ENCODE measurements at regions not wholly inside any gene's neighbourhood (a gene's known extent, or its start where the extent isn't known, plus 50 kb on each side); places are given as distances from the start of the nearest gene placed in this dataset.

DNA sequence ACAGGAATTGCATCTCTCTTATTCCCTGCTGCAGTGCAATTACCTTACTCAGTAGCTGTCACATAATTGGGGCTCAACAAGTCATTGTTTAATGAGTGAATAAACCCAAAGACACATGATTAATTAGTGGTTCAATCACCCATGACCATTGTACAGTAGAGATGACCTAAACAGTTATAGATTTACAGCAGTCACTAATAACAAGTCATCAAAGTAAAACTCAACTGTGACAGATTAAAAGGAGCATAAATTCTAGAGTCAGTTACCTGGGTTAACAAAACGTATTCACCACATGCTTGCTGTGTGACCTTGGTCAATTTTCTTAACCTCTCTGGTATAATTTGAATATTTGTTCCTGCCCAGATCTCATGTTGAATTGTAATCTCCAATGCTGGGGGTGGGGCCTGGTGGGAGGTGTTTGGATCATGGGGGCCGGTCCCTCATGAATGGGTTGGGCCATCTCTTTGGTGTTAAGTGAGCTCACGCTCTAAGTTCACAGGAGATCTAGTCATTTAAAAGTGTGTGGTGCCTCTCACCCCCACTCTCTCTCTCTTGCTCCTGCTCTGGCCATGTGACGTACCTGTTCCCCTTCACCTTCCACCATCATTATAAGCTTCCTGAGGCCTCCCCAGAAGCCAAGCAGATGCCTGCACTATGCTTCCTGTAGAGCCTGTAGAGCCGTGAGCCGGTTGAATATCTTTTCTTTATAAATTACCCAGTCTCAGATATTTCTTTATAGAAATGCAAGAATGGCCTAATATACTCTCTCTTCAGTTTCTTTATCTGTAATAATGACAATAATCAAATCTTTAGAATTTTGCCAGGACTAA lies 141.9 kb upstream of the PLEKHG7 start:
- intact Hi-C loops (cut with DNase I): no loop called here
- no peak for DNase-seq (ENCODE audit: low spot score)
- ATAC-seq: no peak

DNA sequence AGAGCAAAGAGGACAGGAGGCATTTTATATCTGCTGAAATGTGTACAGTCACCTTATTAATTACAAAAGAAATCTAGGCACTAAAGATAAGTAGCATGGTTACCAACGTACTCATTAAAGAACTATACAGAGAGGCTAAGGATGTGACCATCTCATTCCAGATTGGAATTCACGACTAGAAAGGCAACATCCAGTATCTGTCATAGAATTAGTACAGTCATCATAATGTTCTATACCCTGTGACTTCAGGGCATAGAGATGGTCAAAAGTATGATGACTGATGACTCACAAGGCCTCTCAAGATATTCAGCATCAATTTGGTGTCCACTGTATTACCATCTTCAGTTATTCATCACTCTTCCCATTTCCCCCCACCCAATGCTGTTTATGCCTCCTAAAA lies 144.0 kb upstream of the PLEKHG7 start:
- intact Hi-C loops (cut with DNase I): no loop called here
- ATAC-seq (no peak), DNase-seq (ENCODE audit: low spot score) (no peak)

DNA sequence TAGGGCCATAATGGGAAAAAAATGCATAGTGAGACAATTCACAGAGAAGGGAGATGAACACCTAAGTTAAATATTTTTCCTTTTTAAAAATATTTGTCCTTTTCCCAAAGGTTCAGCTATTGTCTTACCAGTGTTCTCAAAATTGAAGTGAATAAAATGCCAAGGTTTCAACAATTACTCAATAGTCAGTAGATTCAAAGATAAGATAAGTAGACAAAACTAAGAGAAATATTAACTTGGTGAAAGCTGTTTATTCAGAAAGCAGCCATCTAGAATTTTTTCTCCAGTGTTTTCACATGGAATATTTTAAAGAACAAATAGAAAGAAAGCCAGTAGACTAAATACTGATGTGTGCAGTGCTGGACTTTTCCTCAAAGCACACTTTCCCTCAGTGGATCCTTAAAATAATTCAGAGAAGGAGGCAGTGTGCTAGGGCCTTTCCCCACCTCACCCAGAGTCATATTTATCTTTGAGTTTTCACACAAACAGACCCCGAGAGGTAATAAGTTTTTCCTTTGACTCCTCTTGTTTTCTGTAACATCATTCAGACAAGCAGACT lies 144.5 kb upstream of the PLEKHG7 start:
- intact Hi-C loops (cut with DNase I): no loop called here
- DNase-seq (ENCODE audit: low spot score) (no peak), ATAC-seq (no peak)

DNA sequence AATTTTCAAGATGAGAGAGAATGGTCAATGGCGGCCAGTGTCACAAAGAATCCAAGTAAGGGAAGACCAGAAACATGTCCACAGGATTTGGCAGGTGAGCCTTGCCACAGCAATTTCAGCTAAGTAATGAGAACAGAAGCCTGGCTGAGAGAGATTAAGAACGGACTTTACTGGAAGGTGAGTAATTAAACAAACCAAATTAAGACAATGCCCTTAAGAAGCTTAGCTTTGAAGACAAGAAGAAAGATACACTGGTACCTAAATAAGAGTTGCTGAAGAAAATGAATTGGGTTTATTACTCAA lies 145.4 kb upstream of the PLEKHG7 start:
- intact Hi-C loops (cut with DNase I): no loop called here
- DNase-seq (ENCODE audit: low spot score) (no peak), ATAC-seq (no peak)

DNA sequence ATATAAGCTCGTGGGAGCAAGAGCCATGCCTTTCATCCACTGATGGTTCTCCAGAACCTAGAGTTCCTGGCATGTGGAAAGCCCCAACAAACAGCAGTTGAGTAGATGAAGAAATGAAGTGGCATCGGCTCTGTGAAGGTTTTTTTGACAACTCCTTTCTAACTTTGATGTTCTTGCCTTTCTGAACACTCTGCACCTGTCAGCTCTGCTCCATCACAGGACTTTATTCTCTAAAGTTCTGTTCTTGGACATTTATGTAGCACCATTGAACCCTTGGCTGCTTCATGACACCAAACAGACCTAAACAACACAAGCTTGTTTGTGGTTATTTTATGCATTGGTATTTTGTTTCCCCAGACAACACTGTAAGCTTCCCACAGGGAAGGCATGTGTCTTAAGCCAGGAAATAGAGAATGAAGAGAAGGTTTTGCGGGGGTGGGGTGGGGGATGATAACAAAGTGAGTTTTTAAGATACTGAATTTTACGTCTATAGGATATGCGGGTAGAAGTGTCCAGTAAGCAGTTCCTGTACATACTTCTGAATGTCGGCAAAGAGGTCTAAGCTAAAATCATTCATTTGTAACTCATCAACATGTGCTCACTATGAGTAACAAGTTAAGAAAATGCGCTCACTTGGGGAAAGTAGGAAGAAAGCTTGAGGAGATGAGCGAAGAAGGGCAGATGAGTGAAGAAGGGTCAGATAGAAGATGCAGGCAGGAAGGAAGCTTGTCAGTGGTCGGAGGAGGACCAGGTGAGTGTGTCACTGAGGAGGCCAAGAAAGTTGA lies 146.0 kb upstream of the PLEKHG7 start:
- no peak for DNase-seq (ENCODE audit: low spot score)
- intact Hi-C loops (cut with DNase I): no loop called here
- no peak for ATAC-seq

DNA sequence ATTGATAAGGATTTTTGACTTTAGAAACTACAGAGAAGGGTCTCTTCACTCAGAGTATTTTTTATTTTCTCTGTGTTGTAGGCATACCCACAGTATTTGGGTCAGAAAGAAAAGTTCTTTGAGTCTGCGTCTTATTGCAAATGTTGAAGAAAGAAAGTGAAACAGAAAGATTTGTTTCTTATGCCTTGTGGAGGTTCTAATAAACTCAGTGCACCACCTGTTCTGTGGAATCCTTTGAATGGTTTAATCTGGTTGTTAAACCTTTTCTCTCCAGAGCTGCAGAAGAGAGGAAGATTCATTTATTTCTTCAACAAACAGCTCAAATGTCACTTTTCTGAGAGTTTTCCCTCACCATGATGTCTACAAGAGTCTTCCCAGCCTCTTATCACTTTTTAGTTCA lies 146.6 kb upstream of the PLEKHG7 start:
- DNase-seq (ENCODE audit: low spot score): no peak

DNA sequence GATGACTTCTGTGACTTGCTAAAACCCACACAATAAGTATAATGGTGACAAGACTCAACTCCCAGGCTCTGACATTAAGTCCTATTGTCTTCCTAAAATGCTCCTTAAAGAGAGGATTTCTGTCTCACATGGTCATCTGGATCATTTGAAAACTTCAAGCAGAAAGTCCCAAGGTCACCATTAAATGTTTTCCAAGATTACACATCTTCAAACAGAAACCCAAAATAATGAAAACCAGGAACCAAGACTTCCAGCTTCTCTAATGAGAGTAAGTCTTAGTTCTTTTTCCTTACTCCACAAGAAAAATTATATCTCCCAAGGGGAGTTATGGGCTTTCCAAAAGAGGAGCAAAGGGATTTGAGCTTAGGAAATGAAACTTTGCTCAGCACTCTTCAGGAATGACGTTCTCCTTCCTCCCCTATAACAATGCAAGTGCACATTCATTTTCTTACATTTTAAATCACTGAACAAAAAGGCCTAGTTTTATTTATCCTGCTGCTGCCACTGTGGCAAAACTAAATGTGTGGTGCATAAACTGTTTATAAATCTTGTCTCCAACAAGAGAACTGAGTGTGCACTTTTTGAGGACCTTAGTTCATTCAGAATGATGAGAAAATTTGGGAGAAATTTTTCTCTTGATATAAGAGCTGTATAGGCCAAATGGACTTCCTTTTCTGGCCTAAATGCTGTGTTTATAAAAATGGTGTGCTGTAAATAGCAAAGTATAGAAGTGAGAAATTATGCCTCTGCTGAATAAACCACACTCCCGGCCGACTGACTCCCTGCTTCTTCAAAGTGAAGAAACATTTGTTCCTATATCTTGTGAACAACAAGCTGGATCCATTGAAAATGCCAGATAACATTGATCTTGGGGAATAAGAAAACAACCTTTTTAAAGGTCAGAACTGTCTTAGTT lies 148.4 kb upstream of the PLEKHG7 start:
- intact Hi-C loops (cut with DNase I): no loop called here
- ATAC-seq: peak; percentile 11
- DNase-seq (ENCODE audit: low spot score): no peak

More for the DNA sequence above, 146.6 kb upstream of the PLEKHG7 start:
- intact Hi-C loops (cut with DNase I): no loop called here
- no peak for ATAC-seq

DNA sequence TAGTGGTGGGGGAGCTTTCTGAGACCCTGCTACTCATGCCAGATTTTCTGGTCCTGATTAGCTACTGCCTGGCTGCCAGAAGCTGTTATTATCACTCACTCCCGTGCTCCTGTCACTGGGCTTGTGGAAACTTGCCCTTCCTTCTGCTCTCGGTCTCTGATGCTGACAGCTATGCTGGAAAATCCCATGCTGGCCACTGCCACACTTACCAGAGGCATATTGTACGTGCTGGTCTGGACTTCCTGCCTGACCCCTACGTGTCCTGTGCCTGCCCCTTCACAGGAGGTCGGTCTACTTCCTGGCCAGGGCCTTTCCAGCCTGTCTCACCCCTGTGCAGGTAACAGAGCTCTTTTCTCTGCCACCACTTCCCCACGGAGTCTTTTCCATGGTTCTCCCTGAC lies 149.4 kb upstream of the PLEKHG7 start:
- peak; percentile 66 for ATAC-seq
- DNase-seq (ENCODE audit: low spot score): no peak
- intact Hi-C loops (cut with DNase I): no loop called here

DNA sequence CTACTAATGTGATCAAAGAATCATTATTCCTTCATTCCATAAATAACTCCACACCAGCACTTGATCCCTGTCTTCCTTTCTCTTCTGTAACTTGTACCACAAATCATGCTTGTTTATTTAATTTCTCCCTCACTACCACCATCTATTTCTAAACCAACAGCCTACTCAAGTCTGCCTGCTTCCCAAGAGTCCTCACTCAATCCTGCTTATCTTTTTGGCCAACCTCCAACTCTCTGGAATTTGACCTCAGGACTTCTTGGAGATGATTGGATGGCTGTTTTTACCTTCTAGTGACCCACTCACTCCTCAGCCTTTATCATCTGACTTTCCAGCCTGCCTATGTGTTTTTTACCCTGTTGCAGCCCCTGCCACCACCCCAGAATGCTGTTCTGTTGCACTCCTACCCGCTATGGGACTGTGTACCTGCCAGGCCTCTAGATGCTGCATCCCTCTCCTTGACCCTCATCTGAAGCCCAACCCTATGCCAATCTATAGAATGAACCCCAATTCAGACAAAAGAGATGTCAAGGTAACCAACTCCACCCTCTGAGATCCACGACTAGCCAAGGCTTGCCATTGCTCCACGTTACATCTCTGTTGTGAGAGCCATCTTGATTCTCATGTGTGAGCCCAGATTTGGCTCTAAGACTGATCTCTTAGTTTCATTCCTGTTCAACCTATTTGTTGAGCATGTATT lies 150.2 kb upstream of the PLEKHG7 start:
- ATAC-seq (no peak), DNase-seq (ENCODE audit: low spot score) (no peak)
- intact Hi-C loops (cut with DNase I): no loop called here

DNA sequence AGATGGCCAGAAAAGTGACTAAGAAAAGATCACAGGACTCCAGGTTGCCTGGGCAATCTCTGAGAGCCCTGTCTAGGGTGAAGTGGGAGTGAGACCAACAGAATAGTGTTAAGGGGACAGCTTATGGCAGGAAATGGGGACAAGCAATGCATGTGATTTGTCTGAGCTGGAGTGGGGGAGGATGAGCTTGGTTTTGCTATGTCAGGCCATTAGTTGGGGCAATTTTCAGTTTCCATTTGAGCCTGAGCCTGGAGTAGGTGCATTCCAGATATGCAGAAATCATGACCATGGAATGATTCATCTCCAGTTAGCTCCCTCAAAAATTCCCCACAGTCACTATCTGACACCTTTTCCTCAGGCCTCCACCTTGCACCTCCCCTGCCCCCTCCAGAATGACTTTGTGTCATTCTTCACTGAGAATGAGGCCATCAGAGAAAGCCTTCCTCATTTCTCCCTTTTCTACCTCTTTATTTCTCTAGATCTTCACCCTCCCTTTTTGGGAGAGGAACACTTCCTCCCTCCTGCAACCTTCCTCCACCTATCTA lies 150.9 kb upstream of the PLEKHG7 start:
- intact Hi-C loops (cut with DNase I): no loop called here
- DNase-seq (ENCODE audit: low spot score): no peak
- no peak for ATAC-seq

DNA sequence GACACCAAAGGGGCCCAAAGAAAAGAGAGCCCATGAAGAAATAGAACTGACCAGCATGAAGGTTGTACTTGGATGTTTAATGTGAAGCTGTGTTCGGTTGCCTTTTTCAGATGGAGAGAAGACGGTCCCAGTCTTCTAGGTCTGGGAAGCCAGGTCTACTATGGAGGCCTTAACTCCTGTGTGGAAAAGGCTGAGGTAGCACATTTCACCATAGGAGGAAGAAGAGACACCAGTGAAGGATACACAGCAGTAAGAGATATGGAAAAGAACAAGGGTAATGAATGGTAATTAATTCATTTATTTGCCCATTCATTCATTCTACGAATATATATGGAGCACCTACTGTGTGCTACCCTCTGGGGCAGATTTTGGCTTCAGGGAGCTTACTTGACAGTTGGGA lies 151.6 kb upstream of the PLEKHG7 start:
- no peak for ATAC-seq
- intact Hi-C loops (cut with DNase I): no loop called here

DNA sequence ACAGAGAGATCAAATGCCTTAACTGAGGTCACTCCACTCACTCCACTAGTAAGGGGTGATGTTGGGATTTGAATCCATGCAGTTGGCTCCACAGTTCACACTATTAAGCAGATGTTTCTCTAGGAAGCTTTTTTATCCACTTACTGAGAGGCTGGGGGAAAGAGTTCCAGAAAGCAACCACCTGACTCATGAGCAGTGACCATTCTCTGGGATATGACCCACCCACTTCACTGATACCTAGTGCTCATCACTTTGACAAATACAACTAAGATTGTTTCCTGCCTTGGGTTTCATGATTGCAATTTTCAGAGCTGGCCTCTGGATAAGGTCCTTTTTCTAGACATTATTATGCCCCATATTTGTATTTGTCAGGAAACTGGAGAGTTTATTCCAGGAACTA lies 152.1 kb upstream of the PLEKHG7 start:
- no peak for DNase-seq (ENCODE audit: low spot score)
- no peak for ATAC-seq
- intact Hi-C loops (cut with DNase I): no loop called here

More for the DNA sequence above, 151.6 kb upstream of the PLEKHG7 start:
- DNase-seq (ENCODE audit: low spot score): no peak

DNA sequence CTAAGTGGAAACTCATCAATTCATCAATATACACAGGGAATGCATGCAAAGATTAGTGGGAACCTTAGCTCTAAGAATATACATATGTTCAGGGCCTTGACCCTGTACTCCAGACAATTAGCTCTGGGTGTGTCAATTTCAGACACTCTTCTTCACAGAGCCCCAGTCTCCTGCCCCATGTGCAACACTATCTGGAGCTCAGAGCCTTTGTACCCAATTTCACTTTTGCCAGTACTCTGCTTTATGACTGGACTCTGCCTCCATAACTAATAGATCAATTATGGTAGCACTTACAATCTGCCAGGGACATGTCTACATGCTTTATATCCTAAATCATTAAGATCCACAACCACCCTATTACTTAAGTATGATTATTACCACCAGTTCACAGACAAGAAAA lies 152.5 kb upstream of the PLEKHG7 start:
- ATAC-seq: no peak
- intact Hi-C loops (cut with DNase I): no loop called here
- no peak for DNase-seq (ENCODE audit: low spot score)

DNA sequence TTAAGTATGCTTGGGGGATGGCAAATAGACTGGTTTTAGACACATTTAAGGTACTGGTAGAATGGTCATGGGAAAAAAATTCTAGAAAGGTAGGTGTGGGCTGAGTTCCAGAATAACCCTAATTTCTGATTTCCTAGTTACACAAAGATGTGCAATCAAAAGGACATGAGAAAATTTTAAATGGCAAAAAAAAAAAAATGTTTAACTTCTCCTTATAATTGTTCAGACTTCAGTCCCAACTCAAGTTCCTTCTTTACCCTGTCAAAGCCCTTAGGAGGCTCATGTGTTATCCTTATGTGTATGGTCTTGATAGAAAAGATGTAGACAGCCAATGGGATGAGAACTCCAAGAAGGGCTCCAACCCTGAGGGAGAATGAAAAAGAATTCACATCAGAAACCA lies 153.3 kb upstream of the PLEKHG7 start:
- ATAC-seq (no peak), DNase-seq (ENCODE audit: low spot score) (no peak)
- intact Hi-C loops (cut with DNase I): no loop called here

DNA sequence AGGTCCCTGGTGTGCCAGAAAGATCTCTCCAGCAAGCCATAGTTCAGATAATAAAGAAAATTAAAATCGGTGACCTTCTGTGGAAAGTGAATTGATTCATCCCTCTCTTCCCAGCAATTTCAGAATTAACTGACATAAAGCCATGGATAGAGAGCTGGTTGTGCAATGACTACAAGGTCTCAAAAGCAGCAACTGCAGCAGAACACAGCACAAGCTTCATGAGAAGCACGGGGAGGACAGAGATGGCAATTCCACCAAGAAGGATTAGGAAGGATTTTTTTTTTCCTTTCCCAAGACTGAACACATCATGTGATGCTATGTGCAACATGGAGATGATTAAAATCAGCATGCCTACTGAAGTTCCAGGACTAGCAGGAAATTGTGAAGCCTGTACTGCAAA lies 154.9 kb upstream of the PLEKHG7 start:
- intact Hi-C loops (cut with DNase I): no loop called here
- DNase-seq (ENCODE audit: low spot score) (no peak), ATAC-seq (no peak)

DNA sequence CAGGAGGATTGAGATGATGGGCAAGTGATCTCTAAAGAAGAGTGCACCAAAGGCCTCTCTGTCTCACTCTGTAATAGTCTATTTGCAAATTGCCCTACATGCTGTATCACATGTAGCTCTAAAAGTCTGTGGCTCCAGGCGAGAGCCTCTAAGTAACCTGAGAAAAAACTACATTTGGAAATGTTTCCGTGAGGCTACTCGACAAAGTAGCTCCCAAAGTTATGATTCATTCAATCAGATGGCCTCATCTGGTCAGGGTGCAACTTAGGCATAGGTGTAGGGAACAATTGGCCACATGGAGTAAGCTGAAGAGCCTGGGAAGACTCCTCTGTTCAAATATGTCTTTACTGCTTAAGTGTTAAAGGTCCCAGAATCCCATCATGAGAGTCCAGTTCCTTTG lies 155.4 kb upstream of the PLEKHG7 start:
- intact Hi-C loops (cut with DNase I): no loop called here
- DNase-seq (ENCODE audit: low spot score): no peak
- no peak for ATAC-seq

DNA sequence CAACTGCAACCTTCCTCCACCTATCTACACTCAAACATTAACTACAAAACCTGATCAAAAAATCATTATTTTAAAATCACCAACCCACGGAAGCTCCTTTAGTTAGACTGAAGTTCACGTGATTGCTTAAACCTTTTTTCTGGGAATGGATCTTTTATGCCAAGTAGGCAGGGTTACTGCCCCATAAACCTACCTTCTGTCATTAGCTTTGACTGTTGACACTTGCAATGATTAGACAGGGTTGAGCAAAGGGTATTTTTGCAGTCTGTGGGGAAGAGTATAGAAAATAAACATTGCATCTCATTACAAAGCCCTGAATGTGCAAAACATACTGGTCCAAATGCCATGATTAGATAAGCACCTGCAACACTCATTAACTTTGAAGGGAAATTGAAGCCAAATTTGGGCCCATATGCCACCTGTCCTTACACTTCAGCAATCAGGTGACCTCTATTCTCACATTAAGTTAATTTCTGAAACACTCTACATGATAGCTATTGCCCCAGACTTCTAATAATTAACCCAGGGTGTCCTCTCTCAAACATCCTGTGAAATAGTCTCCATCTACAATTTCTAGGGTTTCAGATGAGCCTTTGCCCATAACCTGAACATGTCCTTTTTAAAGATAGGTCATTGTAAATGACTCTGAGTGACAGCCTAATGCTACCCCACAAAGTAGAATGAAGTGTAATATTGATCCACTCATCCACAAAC lies 156.0 kb upstream of the PLEKHG7 start:
- no peak for ATAC-seq
- no peak for DNase-seq (ENCODE audit: low spot score)
- intact Hi-C loops (cut with DNase I): no loop called here

DNA sequence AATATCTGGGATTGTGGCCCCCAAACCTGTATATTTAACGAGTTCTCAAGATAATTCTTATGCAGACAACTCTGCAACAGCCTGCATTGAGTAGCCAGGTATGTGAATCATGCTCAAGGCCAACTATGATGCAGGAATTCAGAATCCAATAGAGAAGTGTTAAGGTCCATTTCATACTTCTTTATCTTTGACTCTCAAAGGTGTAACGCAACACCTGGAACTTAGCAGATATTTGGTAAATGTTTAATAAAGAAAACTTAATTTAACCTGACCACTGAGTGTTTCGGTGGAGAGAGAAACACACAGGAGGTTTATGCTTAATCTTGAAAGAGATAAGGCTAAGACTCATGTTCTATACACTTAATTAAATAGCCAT lies 156.5 kb upstream of the PLEKHG7 start:
- intact Hi-C loops (cut with DNase I): no loop called here
- ATAC-seq (no peak), DNase-seq (ENCODE audit: low spot score) (no peak)
